Tibial artery (tissue), 4 donors: ENCODE measurements at regions not wholly inside any gene's neighbourhood (a gene's known extent, or its start where the extent isn't known, plus 50 kb on each side); places are given as distances from the start of the nearest gene placed in this dataset.
A peak's percentile ranks its signal among the peaks of the same experiment; 100 is the strongest.

Source experiments
- DNase-seq, 2 donors: peaks; one replicate each; pipeline ENCODE4 v3.0.0-alpha.2; 2019
- H3K27ac ChIP-seq, 2 donors: fragments of 200-600 bp; sonication (generic) in 1 of 2; 1 replicate in 1 of 2; 2 replicates in 1 of 2; pipeline ENCODE4 v1.5.1; 2018 to 2019; ENCODE audit warnings: mild to moderate bottlenecking in 1 of 2
- H3K27me3 ChIP-seq, 2 donors: fragments of 200-600 bp; sonication (generic) in 1 of 2; one replicate each; pipeline versions ENCODE4 v1.5.1 to v1.6.0; 2016 to 2019
- H3K36me3 ChIP-seq, 3 donors: fragments of 200-600 bp; sonication (generic) in 2 of 3; one replicate each; pipeline ENCODE4 v1.5.1; 2016 to 2019; ENCODE audit warnings: mild to moderate bottlenecking in 2 of 3
- H3K4me1 ChIP-seq, 4 donors: fragments of 200-600 bp; sonication (generic) in 2 of 4; 1 replicate in 3 of 4; 2 replicates in 1 of 4; pipeline ENCODE4 v1.5.1; 2016 to 2019
- H3K4me3 ChIP-seq, 2 donors: fragments of 200-600 bp; sonication (generic) in 1 of 2; 1 replicate in 1 of 2; 2 replicates in 1 of 2; pipeline ENCODE4 v1.5.1; 2018 to 2019; ENCODE audit warnings: mild to moderate bottlenecking in 2 of 2
- H3K9me3 ChIP-seq, 3 donors: fragments of 200-600 bp; sonication (generic) in 1 of 3; one replicate each; pipeline ENCODE4 v1.5.1; 2016 to 2019
- intact Hi-C: fragments of 100-400 bp; cut with DNase I; formaldehyde crosslinking; loops from one replicate; pipeline ENCODE4 v1.15.0; 2023; ENCODE audit warnings: low total_unique reads
- TF ChIP-seq, protein P1 (sequence below), 2 experiments: fragments of 200-600 bp in 1 of 2; fragments of 450-650 bp in 1 of 2; IDR thresholded peaks; one replicate each; pipeline ENCODE4 v1.5.1; 2017 to 2019; ENCODE audit warnings: antibody characterized with exemption in 2 of 2, mild to moderate bottlenecking in 1 of 2, moderate library complexity in 1 of 2

DNA sequence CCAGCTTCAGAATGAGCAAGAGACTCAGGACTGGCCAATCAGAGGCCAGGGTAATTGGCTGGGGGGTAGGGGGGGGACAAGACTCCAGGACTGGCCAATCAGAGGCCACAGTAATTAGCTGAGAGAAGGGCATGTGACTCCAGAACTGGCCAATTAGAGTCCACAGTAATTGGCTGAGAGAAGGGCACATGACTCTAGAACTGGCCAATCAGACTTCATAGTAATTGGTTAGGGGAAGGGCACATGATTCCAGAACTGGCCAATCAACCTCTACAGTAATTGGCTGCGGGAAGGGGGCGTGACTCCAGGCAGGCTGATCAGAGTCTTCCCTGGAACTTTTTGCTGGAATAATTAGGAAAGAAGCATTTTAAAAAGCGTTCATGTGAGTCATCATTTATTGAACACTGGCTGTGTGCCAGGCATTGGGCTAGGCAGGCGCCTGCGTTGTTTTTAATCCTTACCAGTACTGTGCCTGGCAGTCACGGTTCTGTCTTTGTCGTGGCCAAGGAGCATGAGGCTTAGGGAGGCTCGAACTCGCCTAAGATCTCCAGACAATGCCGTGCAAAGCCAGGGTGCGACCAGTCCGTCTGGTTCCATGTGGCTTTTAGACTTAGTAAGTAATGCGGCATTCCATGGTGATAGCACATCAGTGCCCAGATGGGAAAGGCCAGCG is 508.1 kb downstream of the TBC1D22A start:
- Histone ChIP-seq H3K4me1 (no peaks in the 10 kb centered on the region), H3K27me3 (no peaks in the 10 kb centered on the region), H3K4me3 (no peak overlapping the region), H3K9me3 (peaks cover 0 to 9% (median 9%) of the 10 kb centered on the region in 3 donors), H3K36me3 (no peaks in the 10 kb centered on the region), H3K27ac (no peak overlapping the region)
- intact Hi-C loops, result no loop called here
- TF ChIP-seq, protein P1, sequence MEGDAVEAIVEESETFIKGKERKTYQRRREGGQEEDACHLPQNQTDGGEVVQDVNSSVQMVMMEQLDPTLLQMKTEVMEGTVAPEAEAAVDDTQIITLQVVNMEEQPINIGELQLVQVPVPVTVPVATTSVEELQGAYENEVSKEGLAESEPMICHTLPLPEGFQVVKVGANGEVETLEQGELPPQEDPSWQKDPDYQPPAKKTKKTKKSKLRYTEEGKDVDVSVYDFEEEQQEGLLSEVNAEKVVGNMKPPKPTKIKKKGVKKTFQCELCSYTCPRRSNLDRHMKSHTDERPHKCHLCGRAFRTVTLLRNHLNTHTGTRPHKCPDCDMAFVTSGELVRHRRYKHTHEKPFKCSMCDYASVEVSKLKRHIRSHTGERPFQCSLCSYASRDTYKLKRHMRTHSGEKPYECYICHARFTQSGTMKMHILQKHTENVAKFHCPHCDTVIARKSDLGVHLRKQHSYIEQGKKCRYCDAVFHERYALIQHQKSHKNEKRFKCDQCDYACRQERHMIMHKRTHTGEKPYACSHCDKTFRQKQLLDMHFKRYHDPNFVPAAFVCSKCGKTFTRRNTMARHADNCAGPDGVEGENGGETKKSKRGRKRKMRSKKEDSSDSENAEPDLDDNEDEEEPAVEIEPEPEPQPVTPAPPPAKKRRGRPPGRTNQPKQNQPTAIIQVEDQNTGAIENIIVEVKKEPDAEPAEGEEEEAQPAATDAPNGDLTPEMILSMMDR (IDR thresholded peaks at IDR 0.05), result no peak
- DNase-seq, result no peak

DNA sequence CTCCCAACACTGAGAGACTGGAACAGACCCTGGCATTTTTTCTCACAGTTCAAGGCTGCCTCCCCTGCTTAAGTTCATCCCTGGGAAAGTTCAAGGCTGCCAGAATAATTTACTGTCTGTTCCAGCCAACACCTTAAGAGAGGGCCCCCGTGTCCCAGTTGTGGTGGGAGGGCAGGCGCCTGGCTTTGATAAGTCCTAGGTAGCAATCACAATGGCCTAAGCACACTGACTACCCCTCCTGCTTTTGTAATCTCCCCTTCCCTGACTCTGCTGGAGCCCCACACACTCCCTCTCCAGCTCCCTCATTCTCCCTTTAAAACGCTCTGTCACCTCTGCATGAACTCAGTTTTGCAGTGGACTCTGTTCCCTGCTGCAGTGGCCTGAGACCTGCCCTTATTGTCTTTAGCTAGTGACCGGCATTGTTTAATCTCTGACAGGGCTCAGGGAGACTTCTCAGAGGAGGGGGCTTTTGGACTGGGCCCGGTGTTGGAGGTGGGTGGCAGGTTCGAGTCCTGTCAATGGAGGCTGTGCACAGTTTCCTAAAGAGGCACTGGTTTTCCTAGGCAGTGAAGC is 507.2 kb downstream of the TBC1D22A start:
- intact Hi-C loops, result no loop called here
- H3K36me3 ChIP-seq, result no peaks in the 10 kb centered on the region
- no peaks in the 10 kb centered on the region for H3K4me1 ChIP-seq
- no peaks in the 10 kb centered on the region for H3K27me3 ChIP-seq
- peaks cover 0 to 9% (median 9%) of the 10 kb centered on the region in 3 donors for H3K9me3 ChIP-seq
- no peak overlapping the region for H3K27ac ChIP-seq
- H3K4me3 ChIP-seq, result no peak overlapping the region
- TF ChIP-seq, protein P1 (IDR thresholded peaks at IDR 0.05), result no peak
- DNase-seq, result no peak

DNA sequence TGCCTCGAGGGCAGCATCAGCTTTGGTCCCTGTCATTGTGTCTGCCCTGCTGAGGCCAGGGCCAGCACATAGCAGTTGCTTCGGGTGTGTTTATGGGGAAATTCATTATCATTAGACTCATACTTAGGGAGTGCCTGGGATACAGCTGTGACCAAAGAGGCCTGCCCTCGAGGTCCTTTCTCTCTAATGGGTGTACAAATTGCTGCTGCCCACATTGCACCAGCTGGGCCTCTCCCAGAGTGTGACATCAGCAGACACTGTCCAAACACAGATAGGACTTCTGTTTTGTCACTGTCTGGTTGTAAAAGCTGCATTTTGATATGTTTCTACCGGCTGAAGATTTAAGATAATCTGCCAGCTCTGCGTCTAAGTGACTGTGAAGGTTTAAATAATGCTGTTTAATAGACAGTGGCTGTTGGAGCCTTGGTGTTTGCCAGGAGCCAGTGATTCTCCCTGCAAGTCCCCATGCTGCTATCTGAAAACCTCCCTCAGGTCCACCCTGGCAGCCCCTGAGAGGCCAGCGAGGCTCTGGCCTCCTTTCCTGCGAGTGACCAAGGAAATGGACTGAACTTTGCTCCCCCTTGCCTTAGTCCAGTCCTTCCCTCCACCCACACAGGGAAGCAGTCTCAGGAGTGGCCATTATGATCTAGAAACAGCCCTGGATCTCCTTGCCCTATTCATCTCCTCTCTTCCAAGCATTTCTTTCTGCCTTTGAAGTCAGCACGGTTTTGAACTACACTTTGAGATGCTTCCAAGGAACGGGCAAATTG is 505.2 kb downstream of the TBC1D22A start:
- TF ChIP-seq, protein P1 (IDR thresholded peaks at IDR 0.05), result no peak
- intact Hi-C loops, result no loop called here
- no peaks in the 10 kb centered on the region for H3K27me3 ChIP-seq
- peak in 1 of 2 donors; percentile 20 for DNase-seq
- H3K9me3 ChIP-seq, result peaks cover 0 to 9% (median 9%) of the 10 kb centered on the region in 3 donors
- H3K27ac ChIP-seq, result no peak overlapping the region
- H3K36me3 ChIP-seq, result no peaks in the 10 kb centered on the region
- no peak overlapping the region for H3K4me3 ChIP-seq
- no peaks in the 10 kb centered on the region for H3K4me1 ChIP-seq

DNA sequence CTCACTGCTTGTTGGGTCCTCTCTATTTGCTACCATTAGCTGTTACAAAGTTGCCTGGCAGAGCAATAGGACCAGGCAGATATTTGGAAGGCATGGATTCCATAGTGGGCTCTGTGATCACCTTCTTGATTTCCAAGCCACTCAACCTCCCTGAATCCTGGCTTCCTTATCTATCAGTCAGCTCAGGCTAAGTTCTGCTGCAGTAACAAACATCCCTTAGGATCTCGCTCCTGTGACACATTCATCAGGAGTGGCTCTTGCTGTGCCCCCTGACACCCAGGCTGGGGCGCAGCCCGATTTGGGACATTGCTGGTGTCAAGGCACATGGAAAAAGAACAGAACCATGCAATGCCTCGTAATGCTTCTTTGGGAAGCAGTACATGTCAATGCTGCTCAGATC is 503.9 kb downstream of the TBC1D22A start:
- intact Hi-C loops, result no loop called here
- H3K27ac ChIP-seq, result no peak overlapping the region
- no peaks in the 10 kb centered on the region for H3K4me1 ChIP-seq
- H3K4me3 ChIP-seq, result no peak overlapping the region
- TF ChIP-seq, protein P1 (IDR thresholded peaks at IDR 0.05), result no peak
- DNase-seq, result peak in 1 of 2 donors; percentile 21
- H3K36me3 ChIP-seq, result no peaks in the 10 kb centered on the region
- peaks cover 0 to 9% (median 9%) of the 10 kb centered on the region in 3 donors for H3K9me3 ChIP-seq
- H3K27me3 ChIP-seq, result no peaks in the 10 kb centered on the region

DNA sequence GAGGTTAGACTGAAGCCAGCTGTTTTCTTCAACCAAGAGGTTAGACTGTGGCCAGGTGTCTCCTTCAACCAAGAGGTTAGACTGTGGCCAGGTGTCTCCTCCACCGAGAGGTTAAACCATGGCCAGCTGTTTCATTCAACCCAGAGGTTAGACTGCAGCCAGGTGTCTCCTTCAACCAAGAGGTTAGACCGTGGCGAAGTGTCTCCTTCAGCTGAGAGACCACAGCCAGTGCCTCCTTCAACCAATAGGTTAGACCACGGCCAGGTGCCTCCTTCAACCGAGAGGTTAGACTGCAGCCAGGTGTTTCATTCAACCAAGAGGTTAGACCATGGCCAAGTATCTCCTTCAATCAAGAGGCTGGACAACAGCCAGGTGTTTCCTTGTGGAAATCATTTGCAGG is 498.1 kb downstream of the TBC1D22A start:
- H3K27ac ChIP-seq, result no peak overlapping the region
- H3K27me3 ChIP-seq, result no peaks in the 10 kb centered on the region
- intact Hi-C loops, result no loop called here
- no peaks in the 10 kb centered on the region for H3K9me3 ChIP-seq
- H3K4me3 ChIP-seq, result no peak overlapping the region
- H3K4me1 ChIP-seq, result no peaks in the 10 kb centered on the region
- TF ChIP-seq, protein P1 (IDR thresholded peaks at IDR 0.05), result no peak
- H3K36me3 ChIP-seq, result no peaks in the 10 kb centered on the region
- no peak for DNase-seq
